Esophagus muscularis mucosa (tissue), 4 donors: ENCODE measurements at regions not wholly inside any gene's neighbourhood (a gene's known extent, or its start where the extent isn't known, plus 50 kb on each side); places are given as distances from the start of the nearest gene placed in this dataset.

Experiments used
- DNase-seq: peaks from one replicate; pipeline ENCODE4 v3.0.0-alpha.2; 2017; ENCODE audit errors: extremely low spot score
- H3K27ac ChIP-seq, 4 donors: fragments of 200-600 bp; sonication (generic); replicated peaks in 1 of 4; 1 replicate in 3 of 4; 2 replicates in 1 of 4; pipeline ENCODE4 v1.5.1; 2016 to 2019; ENCODE audit warnings: mild to moderate bottlenecking in 1 of 4
- H3K27me3 ChIP-seq, 4 donors: fragments of 200-600 bp; sonication (generic); one replicate each; pipeline versions ENCODE4 v1.5.1 to v1.6.0; 2016 to 2019
- H3K36me3 ChIP-seq, 4 donors: fragments of 200-600 bp; sonication (generic); one replicate each; pipeline ENCODE4 v1.5.1; 2016 to 2019
- H3K4me1 ChIP-seq, 4 donors: fragments of 200-600 bp; sonication (generic); one replicate each; pipeline ENCODE4 v1.5.1; 2016 to 2019
- H3K4me3 ChIP-seq, 4 donors: fragments of 200-600 bp; sonication (generic); 1 replicate in 2 of 4; 2 replicates in 2 of 4; pipeline ENCODE4 v1.5.1; 2016 to 2019; ENCODE audit warnings: mild to moderate bottlenecking in 4 of 4, moderate library complexity in 1 of 4
- H3K9me3 ChIP-seq, 4 donors: fragments of 200-600 bp; sonication (generic); 1 replicate in 3 of 4; 2 replicates in 1 of 4; pipeline ENCODE4 v1.5.1; 2016 to 2019
- EP300 ChIP-seq: sonication (generic); formaldehyde crosslinking; IDR thresholded peaks from one replicate; pipeline ENCODE4 v1.6.1; 2017; ENCODE audit warnings: antibody characterized with exemption
- POLR2A ChIP-seq: fragments of 450-650 bp; IDR thresholded peaks from one replicate; pipeline ENCODE4 v1.6.1; 2017; ENCODE audit warnings: antibody characterized with exemption, moderate library complexity, mild to moderate bottlenecking, low read depth
- POLR2AphosphoS5 ChIP-seq, 2 donors: sonication (generic); formaldehyde crosslinking; IDR thresholded peaks; one replicate each; pipeline ENCODE4 v1.6.1; 2017; ENCODE audit warnings: antibody characterized with exemption in 2 of 2
- WGBS: methylation state at CpG from one replicate; pipeline ENCODE4 v1.1.5; 2018; 5-methylcytosine and 5-hydroxymethylcytosine counted together
- intact Hi-C: fragments of 100-400 bp; cut with DNase I; formaldehyde crosslinking; loops from one replicate; pipeline ENCODE4 v1.15.1; 2023
- TF ChIP-seq, protein P1 (sequence below), 3 experiments: fragments of 200-600 bp in 2 of 3; fragments of 450-650 bp in 1 of 3; sonication (generic) in 2 of 3; IDR thresholded peaks; one replicate each; pipeline ENCODE4 v1.5.1; 2017 to 2019; ENCODE audit warnings: antibody characterized with exemption in 3 of 3, mild to moderate bottlenecking in 2 of 3, moderate library complexity in 1 of 3

DNA sequence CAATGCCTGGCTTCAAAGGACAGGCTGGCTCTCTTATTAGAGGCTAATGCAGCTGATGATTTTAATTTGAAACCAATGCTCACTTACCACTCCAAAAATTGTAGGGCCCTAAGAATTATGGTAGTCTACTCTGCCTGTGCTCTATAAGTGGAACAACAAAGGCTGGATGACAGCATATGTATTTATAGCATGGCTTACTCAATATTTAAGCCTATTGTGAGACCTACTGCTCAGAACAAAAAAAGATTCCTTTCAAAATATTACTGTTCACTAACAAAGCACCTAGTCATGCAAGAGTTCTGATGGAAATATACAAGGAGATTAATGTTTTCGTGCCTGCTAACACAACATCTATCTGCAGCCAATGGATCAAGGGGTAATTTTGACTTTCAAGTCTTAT is 73.8 kb upstream of the DUSP10 start:
- no peaks in the 10 kb centered on the region for H3K27me3 ChIP-seq
- no peaks in the 10 kb centered on the region for H3K4me1 ChIP-seq
- WGBS: 86% methylated on average over 1 of the region's 1 CpG
- H3K9me3 ChIP-seq: peaks cover 0 to 6% (median 0%) of the 10 kb centered on the region in 4 donors
- no peaks in the 10 kb centered on the region for H3K36me3 ChIP-seq
- DNase-seq: no peak
- no peak overlapping the region for H3K4me3 ChIP-seq
- TF ChIP-seq POLR2AphosphoS5 (IDR thresholded peaks at IDR 0.05): no peak
- no peak for TF ChIP-seq POLR2A
- TF ChIP-seq, protein P1, sequence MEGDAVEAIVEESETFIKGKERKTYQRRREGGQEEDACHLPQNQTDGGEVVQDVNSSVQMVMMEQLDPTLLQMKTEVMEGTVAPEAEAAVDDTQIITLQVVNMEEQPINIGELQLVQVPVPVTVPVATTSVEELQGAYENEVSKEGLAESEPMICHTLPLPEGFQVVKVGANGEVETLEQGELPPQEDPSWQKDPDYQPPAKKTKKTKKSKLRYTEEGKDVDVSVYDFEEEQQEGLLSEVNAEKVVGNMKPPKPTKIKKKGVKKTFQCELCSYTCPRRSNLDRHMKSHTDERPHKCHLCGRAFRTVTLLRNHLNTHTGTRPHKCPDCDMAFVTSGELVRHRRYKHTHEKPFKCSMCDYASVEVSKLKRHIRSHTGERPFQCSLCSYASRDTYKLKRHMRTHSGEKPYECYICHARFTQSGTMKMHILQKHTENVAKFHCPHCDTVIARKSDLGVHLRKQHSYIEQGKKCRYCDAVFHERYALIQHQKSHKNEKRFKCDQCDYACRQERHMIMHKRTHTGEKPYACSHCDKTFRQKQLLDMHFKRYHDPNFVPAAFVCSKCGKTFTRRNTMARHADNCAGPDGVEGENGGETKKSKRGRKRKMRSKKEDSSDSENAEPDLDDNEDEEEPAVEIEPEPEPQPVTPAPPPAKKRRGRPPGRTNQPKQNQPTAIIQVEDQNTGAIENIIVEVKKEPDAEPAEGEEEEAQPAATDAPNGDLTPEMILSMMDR (IDR thresholded peaks at IDR 0.05): no peak
- TF ChIP-seq EP300: no peak
- intact Hi-C loops: no loop called here
- H3K27ac ChIP-seq: no peak overlapping the region

DNA sequence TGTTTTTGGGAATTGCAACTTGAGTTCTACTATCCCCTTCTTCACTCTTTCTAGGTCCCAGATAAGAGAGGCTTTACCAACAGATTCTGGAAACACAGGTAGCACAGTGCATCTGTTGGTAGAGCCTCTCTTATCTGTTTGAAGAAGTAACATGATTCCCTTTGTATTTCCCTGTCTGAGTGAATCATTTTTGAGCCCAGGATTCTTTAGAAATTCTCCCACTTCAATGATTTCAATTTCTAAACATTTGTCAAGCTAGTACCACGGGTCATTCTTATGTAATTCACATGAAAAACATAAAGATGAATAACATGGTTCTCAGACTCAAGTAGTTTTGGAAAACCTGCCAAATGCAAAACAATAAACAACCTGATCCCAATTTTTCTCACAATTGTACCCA is 72.0 kb upstream of the DUSP10 start:
- no peaks in the 10 kb centered on the region for H3K36me3 ChIP-seq
- no peak for TF ChIP-seq EP300
- TF ChIP-seq POLR2AphosphoS5 (IDR thresholded peaks at IDR 0.05): no peak
- no peak for TF ChIP-seq POLR2A
- TF ChIP-seq, protein P1 (IDR thresholded peaks at IDR 0.05): no peak
- intact Hi-C loops: no loop called here
- no peak overlapping the region for H3K27ac ChIP-seq
- no peaks in the 10 kb centered on the region for H3K4me1 ChIP-seq
- DNase-seq: no peak
- H3K27me3 ChIP-seq: no peaks in the 10 kb centered on the region
- WGBS: 67% methylated on average over 1 of the region's 1 CpG
- peaks cover 0 to 6% (median 0%) of the 10 kb centered on the region in 4 donors for H3K9me3 ChIP-seq
- H3K4me3 ChIP-seq: no peak overlapping the region

DNA sequence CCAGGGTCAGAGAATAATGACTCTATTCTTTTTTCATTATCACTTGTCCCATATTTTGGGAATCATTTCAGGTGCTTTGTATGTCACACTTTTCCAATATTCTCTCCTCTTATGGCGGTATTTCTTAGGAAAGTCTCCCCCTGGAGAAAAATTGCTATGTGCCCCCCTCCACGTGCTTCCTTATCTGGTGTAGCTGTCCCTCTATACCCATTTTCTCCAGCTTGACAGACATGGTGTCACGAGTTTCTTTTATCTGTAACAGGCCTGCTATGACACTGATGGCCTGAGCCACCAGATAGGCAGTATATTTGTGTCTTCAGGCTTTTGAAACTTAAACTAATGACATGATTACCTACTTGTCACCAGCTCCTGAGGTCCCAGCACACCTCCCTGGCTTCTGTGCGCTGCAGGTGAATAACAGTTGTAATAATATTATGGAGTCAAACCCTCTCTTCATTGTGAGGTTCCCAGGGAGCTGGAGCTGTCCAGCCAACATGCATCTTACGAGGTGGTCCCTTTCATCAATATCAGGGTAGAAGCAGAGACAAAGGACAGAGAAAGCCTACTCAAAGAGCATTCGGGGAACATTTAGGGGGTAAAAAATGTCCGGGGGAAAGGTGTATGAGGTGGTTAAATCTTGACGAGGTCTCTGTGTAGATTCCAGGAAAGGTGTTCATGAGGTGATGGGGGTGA is 71.2 kb upstream of the DUSP10 start:
- intact Hi-C loops: no loop called here
- Histone ChIP-seq H3K27ac (no peak overlapping the region), H3K9me3 (peaks cover 0 to 6% (median 0%) of the 10 kb centered on the region in 4 donors), H3K4me1 (no peaks in the 10 kb centered on the region), H3K27me3 (no peaks in the 10 kb centered on the region), H3K4me3 (no peak overlapping the region), H3K36me3 (no peaks in the 10 kb centered on the region)
- TF ChIP-seq EP300 (no peak), POLR2A (no peak), POLR2AphosphoS5 (IDR thresholded peaks at IDR 0.05) (no peak)
- TF ChIP-seq, protein P1 (IDR thresholded peaks at IDR 0.05): no peak
- WGBS: 83% methylated on average over 8 of the region's 8 CpGs
- DNase-seq: no peak

DNA sequence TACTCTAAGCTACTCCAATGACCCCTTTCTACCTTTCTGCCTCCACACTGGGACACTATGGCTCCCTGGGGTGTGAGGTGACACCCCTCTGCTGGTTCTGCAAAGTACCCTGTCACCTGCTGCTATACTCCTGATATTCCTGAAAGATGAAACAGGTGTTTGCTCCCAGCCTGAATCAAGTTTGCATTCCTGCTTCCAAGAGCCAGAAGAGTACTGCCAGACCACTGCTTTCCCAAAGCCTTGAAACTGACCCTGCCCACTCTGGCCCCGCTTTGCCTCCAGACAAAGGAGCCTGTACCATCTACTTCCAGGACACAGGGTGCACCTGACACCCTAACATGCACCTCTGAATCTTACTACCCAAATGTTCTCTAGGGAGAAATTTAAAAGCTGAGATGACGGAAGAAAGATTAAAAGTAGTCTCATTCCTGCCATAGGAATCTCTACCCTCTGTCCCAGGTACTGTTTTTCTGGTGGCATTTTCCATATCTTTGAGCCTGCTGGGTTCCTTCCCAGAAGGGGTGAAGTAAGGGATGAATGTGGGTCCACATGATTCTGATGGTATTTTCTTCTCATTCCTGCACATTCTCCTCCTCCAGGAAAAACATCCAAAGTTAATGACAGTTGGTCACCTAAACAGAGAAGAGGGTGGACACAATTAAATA is 70.3 kb upstream of the DUSP10 start:
- H3K27me3 ChIP-seq: no peaks in the 10 kb centered on the region
- H3K27ac ChIP-seq: no peak overlapping the region
- peaks cover 0 to 6% (median 0%) of the 10 kb centered on the region in 4 donors for H3K9me3 ChIP-seq
- WGBS: 77% methylated on average over 2 of the region's 2 CpGs
- no peaks in the 10 kb centered on the region for H3K4me1 ChIP-seq
- TF ChIP-seq EP300 (no peak), POLR2AphosphoS5 (IDR thresholded peaks at IDR 0.05) (no peak), POLR2A (no peak)
- TF ChIP-seq, protein P1 (IDR thresholded peaks at IDR 0.05): no peak
- no peaks in the 10 kb centered on the region for H3K36me3 ChIP-seq
- intact Hi-C loops: no loop called here
- no peak overlapping the region for H3K4me3 ChIP-seq
- no peak for DNase-seq
